AG09309 (cell line): ENCODE measurements at regions not wholly inside any gene's neighbourhood (a gene's known extent, or its start where the extent isn't known, plus 50 kb on each side); places are given as distances from the start of the nearest gene placed in this dataset.

Source experiments
- DNase-seq: peaks from one replicate; pipeline ENCODE4 v3.0.0-alpha.2; 2010; ENCODE audit warnings: low read depth
- H3K4me3 ChIP-seq: 2 replicates; pipeline ENCODE4 v1.5.1; 2011; ENCODE audit warnings: mild to moderate bottlenecking, low read depth, low read length, moderate library complexity; ENCODE audit not compliant: control insufficient read depth
- TF ChIP-seq, protein P1 (sequence below): IDR thresholded peaks from 2 replicates; pipeline ENCODE4 v1.5.1; 2011; ENCODE audit warnings: mild to moderate bottlenecking, low read depth, low read length, inconsistent platforms; ENCODE audit not compliant: insufficient read depth, control insufficient read depth; ENCODE audit errors: missing control alignments

DNA sequence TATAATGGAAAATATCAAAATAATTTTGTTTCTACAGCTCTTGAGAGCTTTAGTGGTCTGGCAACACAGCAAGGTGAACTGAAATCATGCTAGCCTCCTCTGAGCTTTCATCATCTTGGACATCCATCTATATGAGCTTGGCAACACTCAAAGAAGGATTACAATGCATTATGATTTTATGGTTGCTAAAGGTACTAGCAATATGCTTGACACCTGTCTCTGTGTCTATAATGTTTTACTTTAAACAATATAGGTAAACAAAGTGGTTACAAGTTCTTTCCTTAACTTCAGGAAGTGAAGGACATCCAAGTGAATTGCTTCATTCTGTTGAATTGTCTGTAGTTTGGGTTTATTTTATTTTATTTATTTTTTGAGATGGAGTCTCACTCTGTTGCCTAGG is 203.7 kb upstream of the RRP15 start:
- H3K4me3 ChIP-seq: no peak overlapping the region
- DNase-seq: no peak
- TF ChIP-seq, protein P1, sequence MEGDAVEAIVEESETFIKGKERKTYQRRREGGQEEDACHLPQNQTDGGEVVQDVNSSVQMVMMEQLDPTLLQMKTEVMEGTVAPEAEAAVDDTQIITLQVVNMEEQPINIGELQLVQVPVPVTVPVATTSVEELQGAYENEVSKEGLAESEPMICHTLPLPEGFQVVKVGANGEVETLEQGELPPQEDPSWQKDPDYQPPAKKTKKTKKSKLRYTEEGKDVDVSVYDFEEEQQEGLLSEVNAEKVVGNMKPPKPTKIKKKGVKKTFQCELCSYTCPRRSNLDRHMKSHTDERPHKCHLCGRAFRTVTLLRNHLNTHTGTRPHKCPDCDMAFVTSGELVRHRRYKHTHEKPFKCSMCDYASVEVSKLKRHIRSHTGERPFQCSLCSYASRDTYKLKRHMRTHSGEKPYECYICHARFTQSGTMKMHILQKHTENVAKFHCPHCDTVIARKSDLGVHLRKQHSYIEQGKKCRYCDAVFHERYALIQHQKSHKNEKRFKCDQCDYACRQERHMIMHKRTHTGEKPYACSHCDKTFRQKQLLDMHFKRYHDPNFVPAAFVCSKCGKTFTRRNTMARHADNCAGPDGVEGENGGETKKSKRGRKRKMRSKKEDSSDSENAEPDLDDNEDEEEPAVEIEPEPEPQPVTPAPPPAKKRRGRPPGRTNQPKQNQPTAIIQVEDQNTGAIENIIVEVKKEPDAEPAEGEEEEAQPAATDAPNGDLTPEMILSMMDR: no peak

DNA sequence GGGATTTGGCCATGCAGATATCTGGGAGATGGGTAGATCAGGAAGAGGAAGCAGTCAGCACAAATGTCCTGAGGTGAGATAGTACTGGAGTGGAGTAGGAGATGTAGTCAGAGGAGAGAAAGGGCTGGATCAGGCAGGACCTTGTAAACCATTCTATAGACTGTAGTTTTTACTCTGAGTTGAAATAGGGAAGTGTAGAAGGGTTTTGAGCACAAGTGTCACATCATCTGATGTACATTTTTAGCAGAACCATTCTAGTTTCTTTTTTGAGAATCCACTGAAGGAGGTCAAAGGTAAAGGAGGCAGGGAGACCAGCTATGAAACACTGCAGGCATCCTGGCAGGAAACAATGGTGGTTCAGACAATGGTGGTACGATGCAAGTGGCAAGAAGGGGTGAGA is 194.6 kb upstream of the RRP15 start:
- no peak for DNase-seq
- H3K4me3 ChIP-seq: no peak overlapping the region
- TF ChIP-seq, protein P1: no peak

- H3K4me3 ChIP-seq: no peak overlapping the region
- TF ChIP-seq, protein P1: no peak
- DNase-seq: no peak
Measured at GRCh38 chr1:218101409-218101808, 183.7 kb upstream of the RRP15 start.

DNA sequence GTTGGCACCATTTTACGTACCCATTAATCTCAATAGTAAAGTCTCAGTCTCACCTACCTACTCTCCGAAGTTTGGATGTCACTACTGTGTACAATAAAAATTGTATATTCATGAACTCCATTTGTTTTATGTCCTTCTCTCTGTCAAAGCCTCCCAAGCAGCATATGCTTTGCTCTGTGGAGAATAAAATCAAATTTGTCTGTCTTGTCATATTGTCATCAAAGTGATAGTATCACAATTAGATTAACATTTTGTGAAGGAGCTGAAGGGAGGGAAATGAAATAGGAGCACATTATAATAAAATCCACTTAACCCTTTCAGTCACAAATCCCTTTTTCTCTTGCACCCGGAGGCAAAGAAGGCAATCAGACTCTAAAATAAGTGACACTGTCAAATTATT is 177.1 kb upstream of the RRP15 start:
- no peak overlapping the region for H3K4me3 ChIP-seq
- no peak for DNase-seq

DNA sequence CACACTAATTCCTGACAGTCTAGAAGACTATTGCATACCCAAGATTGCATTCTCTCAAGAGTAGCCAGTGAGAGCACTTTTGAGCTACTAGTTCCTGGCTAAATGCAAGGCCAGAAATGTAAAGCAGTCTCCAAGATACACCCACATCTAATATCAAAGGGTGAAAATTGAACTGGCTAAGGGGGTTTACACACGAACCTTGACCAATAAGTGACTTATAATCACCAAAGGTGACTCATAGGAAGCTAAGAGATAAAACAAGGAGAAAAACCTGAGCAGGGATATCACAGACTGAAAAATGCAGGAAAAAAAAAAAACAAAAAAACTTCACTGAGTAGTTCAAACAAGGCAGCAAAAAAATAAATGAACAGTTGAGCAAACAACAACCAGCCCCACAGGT is 172.2 kb upstream of the RRP15 start:
- DNase-seq: no peak
- TF ChIP-seq, protein P1: no peak

More for the DNA sequence above, 177.1 kb upstream of the RRP15 start:
- TF ChIP-seq, protein P1: no peak

GRCh38 chr1:218123968-218124367 is 161.1 kb upstream of the RRP15 start:
- no peak overlapping the region for H3K4me3 ChIP-seq
- TF ChIP-seq, protein P1: no peak
- DNase-seq: no peak

More for the DNA sequence above, 172.2 kb upstream of the RRP15 start:
- no peak overlapping the region for H3K4me3 ChIP-seq

GRCh38 chr1:218135371-218135770 is 149.7 kb upstream of the RRP15 start:
- TF ChIP-seq, protein P1: no peak
- no peak overlapping the region for H3K4me3 ChIP-seq
- no peak for DNase-seq
